GM21717 (cell line): ENCODE measurements at regions not wholly inside any gene's neighbourhood (a gene's known extent, or its start where the extent isn't known, plus 50 kb on each side); places are given as distances from the start of the nearest gene placed in this dataset.

ENCODE experiments used
- ATAC-seq: cut with Tn5 transposase; IDR thresholded peaks from one replicate; pipeline ENCODE4 v1.9.1; 2021; ENCODE audit warnings: mild to moderate bottlenecking, moderate library complexity; ENCODE audit not compliant: unreplicated experiment

DNA sequence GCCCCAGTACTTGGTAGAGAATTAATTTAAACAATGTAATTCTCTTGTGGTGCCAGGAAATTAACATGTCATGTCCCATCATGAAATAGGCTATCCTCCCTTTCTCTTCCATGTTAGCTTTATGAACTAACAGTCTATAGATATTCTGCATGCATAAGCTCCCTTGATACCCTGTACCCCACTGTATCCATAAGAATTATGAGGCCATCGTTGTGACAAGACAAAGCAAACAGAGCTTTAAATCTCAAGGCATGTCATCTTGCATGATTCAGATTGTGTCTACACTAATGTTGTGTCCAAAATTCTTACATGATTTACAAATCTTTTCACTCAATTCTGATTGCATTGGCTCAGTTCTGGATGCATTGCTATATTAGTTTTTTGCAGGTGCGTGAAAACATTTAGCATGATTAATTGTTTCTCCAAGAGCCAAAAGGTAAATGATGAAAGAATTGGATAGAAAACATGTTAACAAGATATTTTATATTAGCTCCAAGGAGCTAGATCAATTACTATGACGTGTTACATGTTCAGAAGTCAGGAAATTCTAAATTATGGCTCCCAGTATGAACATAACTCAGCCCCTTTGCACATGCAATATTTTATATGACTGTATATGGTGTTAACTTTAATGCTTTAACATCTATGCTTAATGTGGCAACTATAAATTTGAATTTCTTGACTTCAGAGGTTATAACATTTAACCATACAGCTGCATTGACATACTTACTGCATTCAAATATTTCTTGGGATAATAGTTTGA, 620.3 kb downstream of the SLC4A3 start:
- no peak for ATAC-seq

- ATAC-seq, result no peak
Measured at GRCh38 chr2:220259662-220260061, 632.2 kb downstream of the SLC4A3 start.

DNA sequence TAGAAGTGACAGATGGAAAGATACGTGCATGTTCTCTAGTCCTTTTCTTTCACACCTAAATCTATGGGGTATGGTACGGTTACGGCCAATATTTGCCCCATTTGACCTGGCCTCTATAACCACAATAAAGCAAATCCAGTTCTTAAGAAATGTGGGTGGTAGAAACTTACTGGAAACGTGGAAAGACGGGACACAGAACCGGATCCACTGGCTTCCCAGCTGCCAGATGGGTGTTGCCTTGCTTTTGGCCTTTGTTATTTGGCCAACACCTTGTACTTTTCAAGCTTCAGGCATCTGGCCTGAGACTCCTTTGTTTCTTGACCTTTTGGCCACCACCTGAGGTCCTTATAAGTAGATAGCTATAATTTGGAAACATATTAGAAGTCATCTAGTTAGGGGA, 635.9 kb downstream of the SLC4A3 start:
- no peak for ATAC-seq

GRCh38 chr2:220269367-220269766, 641.9 kb downstream of the SLC4A3 start:
- ATAC-seq, result no peak

GRCh38 chr2:220270481-220271070, 643.1 kb downstream of the SLC4A3 start:
- no peak for ATAC-seq

DNA sequence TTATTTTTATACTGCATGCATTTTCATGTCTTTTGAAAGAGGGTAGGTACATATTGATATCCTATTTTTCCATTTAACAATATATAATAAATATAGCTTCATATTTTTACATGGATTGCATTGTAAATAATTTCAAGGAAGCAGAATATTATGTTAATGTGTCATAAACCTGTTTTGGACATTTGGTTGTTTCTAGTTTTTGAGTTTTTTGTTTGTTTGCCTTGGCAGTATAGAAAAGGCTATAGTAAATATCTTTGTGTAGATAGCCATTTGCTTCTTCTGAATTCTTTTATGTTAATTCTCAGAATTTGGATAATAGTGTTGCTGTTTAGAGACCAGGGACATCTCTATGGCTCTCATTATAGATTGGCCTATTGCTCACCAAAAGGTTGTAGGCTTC, 645.2 kb downstream of the SLC4A3 start:
- no peak for ATAC-seq

DNA sequence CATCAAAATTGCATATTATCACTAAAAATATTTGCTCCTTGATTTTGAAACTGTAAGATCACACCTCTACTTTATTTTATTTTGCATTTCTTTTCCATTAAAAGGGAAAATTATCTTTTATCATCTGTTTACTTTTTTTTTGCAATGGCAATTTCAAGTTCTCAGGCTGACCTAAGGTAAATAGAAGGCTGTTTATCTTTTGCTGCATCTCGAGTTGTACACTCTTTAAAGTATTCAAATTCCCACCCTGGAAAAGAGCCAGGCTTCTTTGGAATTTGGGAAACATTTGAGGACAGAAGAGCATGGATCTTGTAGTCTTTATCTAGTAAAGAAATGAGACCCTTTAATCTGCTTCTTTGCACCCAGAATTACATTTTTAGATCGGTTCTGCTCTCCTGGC, 645.7 kb downstream of the SLC4A3 start:
- ATAC-seq, result no peak

GRCh38 chr2:220275454-220275853, 648.0 kb downstream of the SLC4A3 start:
- no peak for ATAC-seq

DNA sequence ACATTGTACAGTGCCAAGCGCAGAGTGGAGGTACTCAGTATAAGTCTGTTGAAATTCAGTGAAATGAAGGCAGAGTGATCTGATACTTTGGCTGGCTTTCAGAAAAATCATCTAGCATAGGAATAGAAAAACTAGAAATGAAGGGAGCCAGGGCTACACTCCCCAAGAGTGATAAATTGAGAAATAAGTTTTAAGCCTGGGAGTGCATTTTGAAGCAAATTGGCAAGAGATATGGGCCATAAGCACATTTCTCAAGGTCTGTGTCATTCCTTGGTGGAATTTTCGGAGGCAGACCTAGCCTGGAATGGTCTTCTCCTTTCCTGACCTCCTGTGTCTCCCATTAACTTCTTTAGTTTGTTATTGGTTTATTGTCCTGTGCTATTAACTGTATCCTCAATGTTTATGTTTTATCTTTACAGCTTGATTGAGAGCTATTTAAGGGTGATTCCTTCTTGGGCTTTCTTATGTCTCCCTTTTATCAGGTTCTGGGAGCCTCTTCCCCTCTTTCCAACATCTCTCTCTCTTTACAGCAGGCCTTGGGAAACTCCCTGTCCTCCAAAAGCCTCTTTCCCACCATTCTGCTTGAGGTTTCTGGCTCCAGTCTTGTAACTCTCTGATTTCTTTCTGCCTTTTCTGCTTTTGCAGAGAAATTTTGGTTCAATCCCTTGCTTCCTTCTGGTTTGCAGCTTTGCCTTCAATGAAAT, 649.5 kb downstream of the SLC4A3 start:
- no peak for ATAC-seq

- ATAC-seq, result no peak
Measured at GRCh38 chr2:220277445-220277975, 650.1 kb downstream of the SLC4A3 start.

GRCh38 chr2:220278022-220278421, 650.6 kb downstream of the SLC4A3 start:
- no peak for ATAC-seq

GRCh38 chr2:220279372-220279771, 651.9 kb downstream of the SLC4A3 start:
- no peak for ATAC-seq

GRCh38 chr2:220279840-220280239, 652.4 kb downstream of the SLC4A3 start:
- no peak for ATAC-seq

DNA sequence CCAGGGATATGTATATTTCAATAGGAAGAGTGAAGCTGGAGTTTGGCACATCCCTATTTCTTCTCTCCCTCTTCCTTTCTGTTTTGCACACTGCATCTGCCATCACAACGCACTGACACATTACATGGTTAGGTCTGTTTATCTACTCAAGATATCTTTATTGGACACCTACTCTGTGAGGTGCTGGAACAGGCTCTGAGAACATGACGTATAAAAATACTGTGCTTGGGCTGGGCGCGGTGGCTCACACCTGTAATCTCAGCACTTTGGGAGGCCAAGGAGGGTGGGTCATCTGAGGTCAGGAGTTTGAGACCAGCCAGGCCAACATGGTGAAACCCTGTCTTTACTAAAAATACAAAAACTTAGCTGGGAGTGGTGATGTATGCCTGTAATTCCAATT, 653.3 kb downstream of the SLC4A3 start:
- no peak for ATAC-seq

DNA sequence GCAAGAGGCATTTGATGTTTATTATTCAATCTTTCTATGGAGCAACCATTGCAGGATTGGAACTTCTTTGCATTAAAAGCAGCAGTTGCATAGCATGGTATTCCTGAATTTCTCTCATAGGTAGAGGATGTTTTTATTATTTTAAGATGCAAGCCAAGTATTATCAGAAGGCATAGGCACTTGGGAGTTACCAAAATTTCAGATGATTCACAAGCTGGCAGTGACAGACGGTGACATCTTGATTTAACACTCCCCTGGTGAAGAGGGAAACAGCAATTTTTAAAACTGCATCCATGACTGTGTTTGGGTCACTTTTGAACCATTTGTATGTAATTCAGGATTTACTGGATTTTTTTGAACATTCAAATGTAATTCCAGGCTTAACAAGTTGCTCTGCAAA, 654.3 kb downstream of the SLC4A3 start:
- no peak for ATAC-seq

- no peak for ATAC-seq
Measured at GRCh38 chr2:220282236-220282635, 654.8 kb downstream of the SLC4A3 start.

DNA sequence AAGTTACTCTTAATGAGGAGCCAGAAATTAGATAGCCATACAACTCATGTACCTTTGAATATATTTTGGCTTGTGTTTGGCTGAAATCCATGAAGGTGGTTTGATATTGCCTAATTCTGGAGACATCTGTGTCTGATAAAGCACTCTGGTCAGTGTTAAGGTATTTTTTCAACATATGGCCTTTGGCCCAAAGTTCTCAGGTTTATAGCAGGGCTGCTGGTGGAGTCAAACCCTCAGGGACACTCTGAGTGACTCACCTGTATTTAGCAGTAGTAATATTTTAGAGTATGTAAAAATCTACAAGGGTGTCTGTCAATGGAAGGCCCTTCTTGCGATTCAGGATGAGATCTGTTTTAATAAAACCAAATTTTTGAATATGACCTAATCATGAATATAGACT, 666.5 kb downstream of the SLC4A3 start:
- no peak for ATAC-seq

DNA sequence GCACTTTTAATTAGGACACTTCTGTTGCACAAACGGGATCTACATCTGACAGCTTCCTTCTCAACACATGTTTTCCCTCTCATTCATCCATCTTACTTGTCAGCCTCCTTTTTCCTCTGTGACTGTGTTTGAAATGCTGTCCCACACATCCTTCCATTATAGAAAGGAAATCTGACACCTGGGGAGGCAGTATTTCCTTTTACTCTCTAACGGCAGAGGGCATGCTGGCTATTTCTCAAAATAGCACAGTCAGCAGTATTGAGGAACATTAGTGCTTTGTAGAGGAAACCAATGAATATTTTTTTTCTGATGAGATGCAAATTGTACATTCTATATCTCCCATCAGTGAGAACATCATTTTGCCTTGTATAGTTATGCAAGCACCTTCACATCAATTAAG, 668.7 kb downstream of the SLC4A3 start:
- no peak for ATAC-seq

- no peak for ATAC-seq
Measured at GRCh38 chr2:220297093-220297492, 669.7 kb downstream of the SLC4A3 start.

- no peak for ATAC-seq
Measured at GRCh38 chr2:220300806-220301205, 673.4 kb downstream of the SLC4A3 start.

GRCh38 chr2:220302756-220303155, 675.3 kb downstream of the SLC4A3 start:
- ATAC-seq, result no peak

DNA sequence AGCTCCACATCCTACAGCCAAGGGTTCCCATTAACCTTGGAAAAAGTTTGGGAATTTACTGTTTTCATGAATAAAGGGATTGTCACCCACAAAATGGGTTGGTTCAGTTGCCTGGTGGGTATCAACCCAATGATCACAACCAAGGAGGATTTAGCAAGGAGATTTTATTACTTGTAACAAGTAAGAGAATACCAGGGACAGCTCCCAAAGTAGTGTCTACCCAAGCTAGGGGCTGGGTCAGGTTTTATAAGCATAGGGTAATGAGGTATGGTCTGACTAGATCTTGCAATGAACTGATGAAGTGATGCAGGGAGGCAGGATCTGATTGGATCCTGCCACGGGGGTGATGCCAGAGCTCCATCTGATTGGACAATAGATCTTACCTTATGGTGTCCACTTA, 681.8 kb downstream of the SLC4A3 start:
- no peak for ATAC-seq
